HG02571 (cell line): ENCODE measurements at regions not wholly inside any gene's neighbourhood (a gene's known extent, or its start where the extent isn't known, plus 50 kb on each side); places are given as distances from the start of the nearest gene placed in this dataset.

ENCODE experiments used
- ATAC-seq: cut with Tn5 transposase; IDR thresholded peaks from one replicate; pipeline ENCODE4 v1.9.1; 2021; ENCODE audit warnings: mild to moderate bottlenecking, moderate library complexity; ENCODE audit not compliant: unreplicated experiment

GRCh38 chr12:14148489-14149270 lies 167.3 kb upstream of the GRIN2B start:
- ATAC-seq, result no peak

- no peak for ATAC-seq
These were observed 172.4 kb upstream of the GRIN2B start for GRCh38 chr12:14153803-14154202.

GRCh38 chr12:14156606-14157005 lies 175.2 kb upstream of the GRIN2B start:
- ATAC-seq, result no peak

- peak; percentile 99 for ATAC-seq
These were observed 175.8 kb upstream of the GRIN2B start for GRCh38 chr12:14157088-14157747.

GRCh38 chr12:14164266-14164665 lies 182.9 kb upstream of the GRIN2B start:
- ATAC-seq, result no peak

GRCh38 chr12:14167005-14167628 lies 185.7 kb upstream of the GRIN2B start:
- ATAC-seq, result peak; percentile 48

GRCh38 chr12:14169281-14169680 lies 187.9 kb upstream of the GRIN2B start:
- ATAC-seq, result no peak

- ATAC-seq, result peak; percentile 49
These were observed 189.7 kb upstream of the GRIN2B start for GRCh38 chr12:14171106-14171505.

- no peak for ATAC-seq
These were observed 190.3 kb upstream of the ATF7IP start for GRCh38 chr12:14175206-14175605.

- ATAC-seq, result peak; percentile 58
These were observed 179.9 kb upstream of the ATF7IP start for GRCh38 chr12:14185427-14186192.

- no peak for ATAC-seq
These were observed 179.3 kb upstream of the ATF7IP start for GRCh38 chr12:14186193-14186502.

- ATAC-seq, result no peak
These were observed 178.5 kb upstream of the ATF7IP start for GRCh38 chr12:14187002-14187401.

- ATAC-seq, result no peak
These were observed 177.5 kb upstream of the ATF7IP start for GRCh38 chr12:14187966-14188365.

GRCh38 chr12:14188744-14189143 lies 176.7 kb upstream of the ATF7IP start:
- ATAC-seq, result no peak

GRCh38 chr12:14190694-14191093 lies 174.8 kb upstream of the ATF7IP start:
- ATAC-seq, result no peak

- no peak for ATAC-seq
These were observed 173.9 kb upstream of the ATF7IP start for GRCh38 chr12:14191612-14192011.

GRCh38 chr12:14193639-14194038 lies 171.8 kb upstream of the ATF7IP start:
- no peak for ATAC-seq

- no peak for ATAC-seq
These were observed 170.9 kb upstream of the ATF7IP start for GRCh38 chr12:14194572-14194971.

GRCh38 chr12:14199455-14200198 lies 165.9 kb upstream of the ATF7IP start:
- no peak for ATAC-seq

GRCh38 chr12:14200598-14200997 lies 164.9 kb upstream of the ATF7IP start:
- no peak for ATAC-seq

- ATAC-seq, result no peak
These were observed 164.2 kb upstream of the ATF7IP start for GRCh38 chr12:14201291-14201690.
